ENCODE measurements at regions not wholly inside any gene's neighbourhood (a gene's known extent, or its start where the extent isn't known, plus 50 kb on each side); places are given as distances from the start of the nearest gene placed in this dataset.
"Not testable (repeated sequence)": the region's sequence is repeated elsewhere in the genome, so short reads cannot be mapped to it uniquely, and the experiment has no call there.

DNA sequence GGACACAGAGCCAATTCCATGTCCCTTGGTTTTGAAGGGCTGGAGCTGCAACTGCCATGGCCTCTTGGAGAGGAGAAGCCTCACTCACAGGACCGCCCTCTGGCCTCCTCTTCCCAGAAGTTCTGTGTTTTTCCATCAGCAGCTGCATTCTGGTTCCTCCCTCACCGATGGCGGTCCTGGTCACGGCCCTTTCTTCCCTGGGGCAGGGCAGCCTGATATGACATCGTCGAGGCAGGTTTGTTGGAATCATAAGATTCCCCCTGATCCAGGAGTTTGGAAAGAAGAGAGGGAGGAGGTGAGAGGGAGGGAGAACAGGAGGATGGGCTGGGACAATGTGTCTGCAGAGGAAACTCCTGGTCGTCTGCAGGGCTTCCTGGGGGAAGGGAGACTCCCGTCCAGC is 82.7 kb upstream of the PDZD8 start:
- no peak for DNase-seq (ENCODE audit: low spot score)

DNA sequence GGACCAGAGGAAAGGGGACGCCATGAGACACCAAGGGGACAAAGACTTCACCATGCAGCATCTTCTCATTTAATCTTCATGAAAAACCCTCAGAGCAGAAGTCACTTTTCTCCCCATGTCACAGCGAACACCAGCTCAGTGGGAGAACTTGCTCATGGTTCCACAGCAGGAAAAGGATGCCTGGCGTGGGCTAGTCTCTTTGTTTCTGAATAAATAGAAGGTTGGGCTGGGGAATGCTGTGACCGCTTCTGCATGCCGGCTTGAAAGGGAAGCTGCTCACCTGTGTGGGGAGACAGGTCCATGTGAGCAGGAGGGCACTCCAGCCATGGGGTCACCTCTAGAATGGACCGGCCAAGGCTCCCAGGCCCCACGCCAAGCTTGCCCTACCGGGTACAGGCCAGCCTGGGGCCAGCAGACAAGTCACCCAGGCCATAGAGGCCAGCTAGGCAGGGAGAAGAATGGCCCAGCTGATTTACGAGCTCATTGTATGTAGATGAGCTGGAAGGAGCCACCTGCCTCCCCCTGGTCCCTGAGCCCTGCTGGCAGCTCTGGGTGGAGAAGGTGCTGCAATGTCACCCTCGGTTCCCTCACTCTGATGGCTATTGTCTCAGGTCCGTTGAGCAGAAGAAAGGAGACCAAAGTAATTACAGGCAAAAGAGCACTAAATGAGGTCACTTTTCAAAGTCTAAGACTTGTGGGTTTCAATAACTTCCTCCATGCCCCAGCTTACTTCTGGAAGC is 82.0 kb upstream of the PDZD8 start:
- DNase-seq (ENCODE audit: low spot score): no peak

DNA sequence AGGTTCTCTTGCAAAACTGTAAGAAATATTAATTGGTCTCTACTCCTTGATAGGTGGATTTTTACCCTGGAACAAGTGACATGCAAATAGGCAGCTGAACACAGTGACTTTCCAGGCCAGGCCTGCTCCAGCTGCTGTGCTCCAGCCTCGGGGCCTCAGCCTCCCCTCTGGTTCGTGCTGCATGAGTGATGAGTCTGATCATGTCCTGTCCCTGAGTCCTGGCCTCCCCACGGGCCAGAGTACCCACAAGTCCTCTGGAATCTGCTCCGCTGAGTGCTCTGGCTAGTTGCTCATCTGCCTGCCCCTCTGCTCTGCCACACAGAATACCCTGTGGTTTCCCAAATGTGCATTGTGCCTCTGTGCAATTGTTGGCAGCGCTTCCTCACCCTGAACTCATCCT is 80.1 kb upstream of the PDZD8 start:
- no peak for DNase-seq (ENCODE audit: low spot score)

DNA sequence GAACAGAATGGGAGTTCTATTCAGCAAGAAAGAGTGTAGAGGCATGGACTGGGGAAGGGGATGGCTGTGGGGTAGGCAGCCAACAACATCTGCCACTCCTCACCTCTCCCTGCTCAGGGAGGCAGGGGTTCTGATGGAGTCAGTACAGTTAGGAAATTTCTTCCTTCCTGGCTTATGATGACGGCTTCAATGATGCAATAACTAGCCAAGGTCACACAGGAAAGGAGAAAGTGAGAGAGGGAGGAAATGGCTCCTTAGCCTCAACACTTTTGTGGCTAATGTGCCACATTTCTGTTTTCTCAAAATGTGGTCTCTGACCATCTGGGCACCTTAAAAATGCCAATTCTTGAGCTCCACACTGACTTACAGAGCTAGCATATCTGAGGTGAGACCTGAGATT is 79.3 kb upstream of the PDZD8 start:
- DNase-seq (ENCODE audit: low spot score): no peak

DNA sequence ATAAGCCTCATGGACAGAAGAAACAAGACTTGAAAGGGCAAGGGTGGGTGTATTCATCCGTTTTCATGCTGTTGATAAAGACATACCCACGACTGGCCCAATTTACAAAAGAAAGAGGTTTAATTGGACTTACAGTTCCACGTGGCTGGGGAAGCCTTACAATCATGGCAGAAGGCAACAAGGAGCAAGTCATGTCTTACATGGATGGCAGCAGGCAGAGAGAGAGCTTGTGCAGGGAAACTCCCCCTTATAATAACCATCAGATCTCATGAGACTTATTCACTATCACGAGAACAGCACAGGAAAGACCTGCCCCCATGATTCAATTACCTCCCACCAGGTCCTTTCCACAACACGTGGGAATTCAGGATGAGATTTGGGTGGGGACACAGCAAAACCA is 78.2 kb upstream of the PDZD8 start:
- DNase-seq (ENCODE audit: low spot score): not testable (repeated sequence)

DNA sequence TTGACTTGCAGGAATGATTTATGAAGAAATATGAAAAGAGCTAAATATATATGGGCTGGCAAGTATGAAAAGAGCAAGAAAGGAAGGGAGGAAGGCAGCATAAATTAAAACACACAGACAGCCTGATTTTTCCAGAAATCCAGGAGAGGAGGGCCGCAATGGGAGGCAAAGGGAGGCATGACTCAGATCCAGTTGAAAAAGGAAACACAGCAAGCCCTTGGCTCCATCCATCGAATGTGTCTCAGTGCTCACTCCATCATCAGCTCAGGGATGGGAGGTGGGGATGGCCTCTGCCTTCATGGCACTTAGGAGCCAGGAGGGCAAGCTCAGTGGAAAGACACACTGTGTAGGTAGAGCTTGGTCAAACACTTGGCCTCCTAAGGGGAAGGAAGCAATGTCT is 75.7 kb upstream of the PDZD8 start:
- DNase-seq (ENCODE audit: low spot score): no peak

DNA sequence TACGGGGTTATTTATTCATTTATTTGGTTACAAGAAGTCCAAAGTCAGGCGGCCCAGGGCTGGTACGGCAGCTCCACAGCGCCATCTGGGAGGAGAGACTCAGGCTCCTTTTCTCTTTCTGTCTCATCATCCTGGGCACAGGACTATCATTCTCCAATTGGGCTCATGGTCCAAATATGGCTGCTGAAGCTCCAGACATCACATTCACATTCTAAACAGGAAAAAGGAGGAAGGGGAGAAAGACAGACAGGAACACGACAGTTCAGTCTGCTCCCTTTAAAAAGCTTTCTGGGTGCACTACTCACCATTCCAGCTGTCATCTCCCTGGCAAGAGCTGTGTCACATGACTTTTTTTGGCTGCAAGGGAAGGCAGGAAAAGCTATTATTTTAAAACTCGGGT is 74.4 kb upstream of the PDZD8 start:
- DNase-seq (ENCODE audit: low spot score): no peak

DNA sequence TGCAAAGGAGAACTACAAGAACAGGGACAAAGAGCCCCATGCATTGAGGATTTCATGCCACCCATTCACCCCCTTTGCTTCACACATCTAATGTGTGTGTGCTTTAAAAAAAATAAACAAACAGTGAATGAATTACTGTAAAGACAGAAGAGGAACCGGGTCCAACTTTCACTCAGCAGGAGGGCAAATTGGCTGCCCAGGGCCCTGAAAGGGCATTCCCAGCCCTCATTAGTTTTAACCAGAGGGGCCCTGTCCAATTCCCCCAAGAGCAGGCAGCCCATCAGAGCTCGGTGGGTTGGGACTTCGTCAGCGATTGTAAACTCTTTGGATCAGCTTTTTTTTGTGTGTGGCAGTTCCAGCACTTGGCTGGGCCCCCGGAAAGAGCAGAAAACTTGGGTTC is 73.6 kb upstream of the PDZD8 start:
- DNase-seq (ENCODE audit: low spot score): no peak

DNA sequence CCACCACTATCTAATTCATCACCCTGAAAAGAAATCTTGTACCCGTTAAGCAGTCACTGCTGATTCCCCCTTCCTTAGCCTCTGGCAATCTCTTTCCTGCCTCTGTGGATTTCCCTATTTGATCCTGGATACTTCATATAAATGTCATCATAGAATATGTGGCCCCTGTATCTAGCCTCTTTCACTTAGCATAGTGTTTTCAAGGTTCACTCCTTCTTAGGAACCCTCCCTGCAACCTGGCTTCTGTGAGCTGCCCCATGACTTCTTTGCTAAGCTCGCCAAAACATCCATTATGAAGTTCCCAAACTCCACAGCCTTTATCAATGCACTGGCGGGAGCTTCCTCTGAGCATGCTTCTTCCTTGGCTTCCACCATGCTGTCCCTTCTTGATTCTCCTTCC is 70.8 kb upstream of the PDZD8 start:
- no peak for DNase-seq (ENCODE audit: low spot score)

DNA sequence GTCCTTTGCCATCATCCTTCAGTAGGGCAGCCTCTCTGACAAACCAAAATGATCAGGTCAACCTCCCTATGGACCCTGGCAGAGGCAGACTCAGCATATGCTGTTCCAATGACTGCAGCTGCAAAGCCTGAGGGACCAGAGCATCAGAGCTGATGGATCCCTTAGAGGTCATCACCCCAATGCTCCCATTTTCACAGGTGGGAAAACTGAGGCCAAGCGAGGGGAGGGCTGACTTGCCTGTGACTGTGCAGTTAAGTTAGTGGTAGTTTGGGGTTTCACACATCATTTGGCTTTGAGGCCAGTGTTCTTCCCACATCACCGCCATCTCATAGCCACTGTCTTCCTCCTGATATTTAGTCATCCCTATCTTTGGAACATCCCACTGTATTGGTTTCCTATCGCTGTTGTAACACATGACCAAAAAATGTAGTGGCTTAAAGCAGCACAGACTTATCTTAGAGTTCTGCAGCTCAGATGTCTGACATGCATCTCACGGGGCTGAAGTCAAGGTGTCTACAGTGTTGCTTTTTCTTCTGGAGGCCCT is 69.3 kb upstream of the PDZD8 start:
- DNase-seq (ENCODE audit: low spot score): no peak

DNA sequence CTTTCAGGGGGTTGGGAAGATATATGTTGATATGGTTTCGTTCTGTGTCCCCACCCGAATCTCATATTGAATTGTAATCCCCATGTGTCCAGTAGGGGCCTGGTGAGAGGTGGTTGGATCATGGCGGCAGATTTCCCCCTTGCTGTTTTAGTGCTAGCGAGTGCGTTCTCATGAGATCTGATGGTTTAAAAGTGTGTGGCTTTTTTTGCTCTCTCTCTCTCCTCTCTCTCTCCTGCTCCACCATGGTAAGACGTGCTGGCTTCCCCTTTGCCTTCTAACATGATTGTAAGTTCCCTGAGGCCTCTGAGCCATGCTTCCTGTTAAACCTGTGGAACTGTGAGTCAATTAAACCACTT is 68.4 kb upstream of the PDZD8 start:
- DNase-seq (ENCODE audit: low spot score): no peak

DNA sequence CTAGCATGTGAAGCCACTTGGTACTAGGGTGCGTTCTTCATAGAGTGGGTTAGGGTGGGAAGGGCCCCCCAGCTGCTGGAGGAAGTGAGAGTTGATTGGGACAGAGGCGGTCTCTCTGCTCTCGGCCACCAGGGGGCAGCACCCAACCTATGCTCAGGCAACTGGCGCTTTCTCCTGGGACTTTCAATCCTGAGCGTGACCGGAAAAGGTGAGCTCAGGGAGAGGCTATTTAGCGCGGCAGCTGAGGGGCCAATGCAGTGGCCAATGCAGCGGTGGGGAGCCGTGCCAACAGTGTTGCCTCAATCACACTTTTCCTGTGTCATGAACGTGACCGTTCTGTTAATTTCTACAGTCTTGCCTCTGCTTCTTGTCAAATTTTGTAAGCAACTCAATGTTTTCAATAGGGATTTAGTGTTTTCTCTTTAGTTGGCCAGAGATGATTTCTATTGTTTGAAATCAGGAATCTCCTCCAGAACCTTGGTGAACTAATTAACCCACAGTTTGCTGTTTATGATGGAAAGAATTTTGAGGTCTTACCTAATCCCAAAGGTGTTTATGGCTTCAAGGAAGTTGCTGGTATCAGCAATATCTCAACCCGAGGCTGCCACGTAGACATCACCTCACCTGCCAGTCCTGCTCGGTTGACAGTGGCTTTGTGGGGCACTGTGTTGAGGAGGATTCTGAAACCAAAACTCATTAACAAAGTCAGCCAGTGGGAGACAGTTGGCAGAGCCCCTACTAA is 67.9 kb upstream of the PDZD8 start:
- DNase-seq (ENCODE audit: low spot score): peak; percentile 39

DNA sequence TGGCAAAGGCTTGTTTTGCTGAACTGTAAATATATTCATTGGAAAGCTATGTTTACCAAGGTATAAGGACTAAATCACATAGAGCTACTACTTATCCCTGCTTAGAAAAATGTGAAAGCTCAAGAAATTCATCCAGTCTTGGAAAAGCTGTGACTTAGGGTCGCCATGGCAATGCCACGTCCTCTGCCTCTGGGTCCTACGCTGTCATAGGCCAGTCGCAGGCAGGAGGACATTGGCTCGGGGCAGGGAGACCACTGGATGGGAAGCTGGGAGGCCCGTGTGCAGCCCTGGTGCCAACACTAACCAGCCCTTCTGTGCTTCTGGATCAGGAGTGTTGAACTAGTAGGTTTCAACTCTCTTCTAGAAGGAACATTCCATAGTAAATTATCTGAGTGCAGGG is 67.3 kb upstream of the PDZD8 start:
- DNase-seq (ENCODE audit: low spot score): no peak

DNA sequence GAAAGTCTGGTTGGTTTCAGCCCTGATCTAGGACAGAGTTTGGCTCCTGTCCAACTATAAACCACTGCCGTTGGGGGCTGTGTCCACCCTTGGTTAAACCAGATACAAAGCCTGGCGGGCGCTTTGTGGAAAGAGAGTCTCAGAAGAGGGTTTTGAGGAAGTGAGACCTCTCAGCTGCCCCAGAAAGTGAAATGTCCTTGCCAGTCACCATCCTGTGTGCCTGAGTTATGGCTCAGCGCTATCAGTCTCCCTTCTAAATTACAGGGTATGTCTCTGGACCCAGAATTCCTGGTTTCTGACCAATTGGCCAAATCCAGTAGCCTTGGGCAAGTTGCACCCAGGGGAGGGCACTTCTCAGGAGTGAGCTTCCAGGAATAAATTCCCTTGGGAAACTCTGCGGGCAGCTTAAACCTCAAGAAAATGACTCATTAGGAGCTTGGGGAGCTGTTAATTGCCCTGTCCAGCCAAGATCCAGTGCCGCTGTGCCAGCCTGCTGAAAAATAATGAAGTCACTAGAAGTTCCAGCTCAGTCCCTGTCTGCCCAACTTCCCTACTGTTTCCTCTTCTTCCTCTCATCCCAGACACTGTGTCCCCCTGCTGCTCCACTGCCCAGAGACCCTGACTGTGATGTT is 66.7 kb upstream of the PDZD8 start:
- peak; percentile 15 for DNase-seq (ENCODE audit: low spot score)

DNA sequence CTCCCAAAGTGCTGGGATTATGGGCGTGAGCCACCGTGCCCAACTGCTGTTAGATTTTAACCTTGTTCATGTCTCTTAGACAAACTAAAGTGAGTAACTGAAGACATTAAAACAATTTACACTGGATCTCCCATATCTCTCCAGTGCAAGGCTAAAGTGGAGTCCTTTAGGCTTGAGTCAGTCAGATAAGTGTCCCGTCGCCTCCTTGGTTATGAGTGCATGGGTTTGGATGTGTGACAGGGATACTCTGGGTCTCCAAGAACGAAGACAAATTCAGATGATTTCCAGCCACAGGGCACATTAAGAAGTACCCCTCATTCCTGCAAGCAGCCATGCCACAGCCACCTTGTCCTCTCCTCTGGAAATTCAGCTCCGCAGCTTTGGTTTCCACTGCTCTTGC is 66.1 kb upstream of the PDZD8 start:
- DNase-seq (ENCODE audit: low spot score): no peak

DNA sequence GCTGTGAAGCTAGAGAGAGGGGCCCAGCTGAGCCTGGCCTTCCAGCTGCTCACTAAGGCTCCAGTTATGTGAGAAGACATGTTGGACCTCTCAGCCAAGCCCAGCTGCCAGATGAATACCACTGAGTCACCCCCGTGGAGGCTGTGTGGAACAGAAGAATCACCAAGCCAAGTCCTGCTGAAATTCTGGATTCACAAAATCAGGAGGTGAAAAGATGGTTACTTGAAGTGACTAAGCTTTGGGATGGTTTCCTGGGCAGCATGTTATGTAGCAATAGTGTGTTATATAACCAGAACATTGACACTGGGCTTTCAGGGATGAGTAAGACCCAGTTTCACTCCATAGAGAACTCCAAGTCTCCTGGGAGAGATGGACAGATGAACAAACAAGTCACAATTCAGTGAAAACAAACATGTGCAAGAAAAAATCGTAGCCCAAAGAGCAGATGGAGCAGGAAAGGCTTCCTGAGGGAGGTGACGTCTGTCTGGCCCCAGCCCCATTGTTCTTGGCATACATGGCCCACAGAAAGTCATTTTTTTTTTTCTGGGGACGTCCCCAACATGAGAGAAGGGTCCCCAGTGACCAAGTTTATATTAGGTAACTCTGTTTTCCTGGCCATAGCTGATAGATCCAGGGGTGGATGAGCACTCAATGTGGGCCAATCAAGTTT is 64.1 kb upstream of the PDZD8 start:
- DNase-seq (ENCODE audit: low spot score): peak; percentile 6

DNA sequence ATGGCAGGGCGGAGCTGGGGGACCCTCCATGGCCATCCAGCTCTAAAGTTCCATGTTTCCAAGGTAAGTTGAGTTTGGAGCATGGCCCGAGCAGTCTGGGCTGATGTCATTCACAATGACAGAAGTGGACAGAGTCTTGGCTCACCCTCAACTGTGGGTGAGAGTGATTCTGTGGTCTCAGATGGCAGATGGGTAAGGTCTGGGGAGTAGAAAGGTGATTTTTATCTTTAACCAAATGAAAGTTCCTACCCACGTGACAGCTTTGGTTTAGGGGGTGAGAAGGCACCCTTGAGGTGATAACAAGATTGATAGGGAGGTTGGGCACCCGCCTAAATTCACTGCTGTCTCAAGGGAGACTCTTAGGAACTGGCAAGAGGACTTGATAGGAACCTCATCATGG is 57.6 kb upstream of the PDZD8 start:
- no peak for DNase-seq (ENCODE audit: low spot score)

DNA sequence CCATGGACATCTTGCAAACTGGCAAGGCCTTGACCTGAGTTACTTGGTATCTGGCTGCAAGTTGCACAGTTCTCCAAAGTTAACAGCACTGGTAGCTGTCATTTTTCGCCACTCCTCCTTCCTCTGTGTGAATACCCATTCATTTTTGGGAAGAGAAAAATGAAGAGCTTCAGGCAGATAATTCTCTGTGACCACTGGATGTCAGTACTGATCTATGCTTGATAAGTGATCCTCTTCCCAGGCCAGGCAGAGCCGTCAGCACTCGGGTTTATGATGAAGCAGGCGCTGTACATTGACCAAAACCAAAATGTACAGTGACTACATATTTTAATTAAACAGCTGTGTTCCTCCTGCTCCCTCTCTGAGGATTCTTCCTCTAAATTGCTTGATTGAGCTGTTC is 55.9 kb upstream of the PDZD8 start:
- peak; percentile 26 for DNase-seq (ENCODE audit: low spot score)

DNA sequence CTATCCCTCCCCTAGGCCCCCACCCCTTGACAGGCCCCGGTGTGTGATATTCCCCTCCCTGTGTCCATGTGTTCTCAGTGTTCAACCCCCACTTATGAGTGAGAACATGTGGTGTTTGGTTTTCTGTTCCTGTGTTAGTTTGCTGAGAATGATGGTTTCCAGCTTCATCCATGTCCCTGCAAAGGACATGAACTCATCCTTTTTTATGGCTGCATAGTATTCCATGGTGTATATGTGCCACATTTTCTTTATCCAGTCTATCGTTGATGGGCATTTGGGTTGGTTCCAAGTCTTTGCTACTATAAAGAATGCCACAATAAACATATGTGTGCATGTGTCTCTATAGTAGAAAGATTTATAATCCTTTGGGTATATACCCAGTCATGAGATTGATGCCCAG is 55.3 kb upstream of the PDZD8 start:
- not testable (repeated sequence) for DNase-seq (ENCODE audit: low spot score)

DNA sequence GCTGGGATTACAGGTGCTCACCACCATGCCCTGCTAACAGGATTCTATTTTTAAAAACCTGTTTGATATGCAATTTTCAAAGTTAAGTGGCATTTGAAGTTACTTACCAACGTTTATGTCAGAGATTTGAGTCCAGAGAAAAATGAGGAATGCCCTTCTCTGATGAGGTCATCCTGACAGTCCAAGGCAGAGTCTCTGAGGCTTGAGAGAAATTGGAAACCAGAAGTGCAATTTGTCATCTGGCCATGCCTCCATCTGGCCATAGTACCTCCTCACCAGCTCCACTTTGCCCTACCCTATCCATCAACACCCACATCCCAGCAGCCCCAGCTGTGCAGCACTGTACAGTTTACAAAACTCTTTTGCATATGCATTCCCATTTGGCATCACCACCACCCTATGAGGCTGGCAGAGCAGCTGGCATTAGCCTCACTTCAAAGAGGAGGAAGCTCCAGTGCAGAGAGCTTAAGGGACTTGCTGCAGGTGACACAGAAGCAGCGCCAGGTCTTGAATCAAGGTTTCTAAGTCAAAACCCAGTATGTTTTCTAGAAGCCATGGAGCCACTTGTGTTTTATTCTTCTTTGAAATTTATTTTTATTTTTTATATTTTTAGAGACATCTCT is 54.5 kb upstream of the PDZD8 start:
- no peak for DNase-seq (ENCODE audit: low spot score)

DNA sequence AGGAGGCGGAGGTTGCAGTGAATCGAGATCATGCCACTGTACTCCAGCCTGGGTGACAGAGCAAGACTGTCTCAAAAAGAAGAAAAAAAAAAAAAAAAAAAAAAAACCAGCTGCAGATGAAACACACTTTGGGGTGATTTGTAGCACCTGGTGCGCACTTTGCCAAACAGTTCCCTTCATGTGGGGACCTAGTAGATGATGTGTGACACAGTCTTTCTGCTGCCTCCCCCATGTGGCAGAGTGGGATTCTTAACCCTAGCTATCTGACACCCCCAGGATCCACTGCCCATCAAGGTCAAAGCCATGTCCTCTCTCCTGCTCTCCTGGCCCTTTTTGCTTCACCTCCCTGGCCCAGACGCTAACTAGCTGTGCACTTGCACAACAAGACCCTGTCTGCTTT is 52.1 kb upstream of the PDZD8 start:
- DNase-seq (ENCODE audit: low spot score): no peak

DNA sequence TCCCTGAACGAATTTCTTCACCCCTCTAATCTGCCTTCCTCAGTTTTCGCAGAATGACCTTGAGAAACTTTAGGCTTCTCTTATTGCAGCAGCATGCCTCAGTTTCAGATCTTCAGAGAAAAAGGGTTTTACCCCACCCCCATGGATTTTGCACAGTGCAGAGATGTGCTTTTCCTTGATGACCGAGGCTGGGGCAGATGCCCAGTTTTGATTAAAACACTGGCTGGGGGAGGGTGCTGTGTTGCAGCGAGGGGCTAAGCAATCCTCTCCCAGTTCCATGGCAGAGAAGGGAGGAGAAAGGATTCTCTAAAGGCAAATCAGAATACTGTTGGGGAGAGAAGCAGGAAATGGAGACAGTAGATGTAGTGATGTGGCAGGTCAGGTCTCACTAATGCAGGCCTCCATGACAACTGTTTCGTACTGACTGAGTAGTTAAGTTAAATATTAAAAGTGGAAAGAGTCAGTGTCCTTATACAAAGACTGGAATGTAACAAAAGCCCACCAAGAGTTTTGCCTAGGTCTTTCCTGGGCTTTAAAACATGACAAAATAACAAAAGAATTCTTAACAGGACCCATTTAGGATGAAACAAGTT is 50.8 kb upstream of the PDZD8 start:
- no peak for DNase-seq (ENCODE audit: low spot score)
